NCI-H146 treated with DMSO at 0.1 percent for 48 hours (cell line): ENCODE measurements at regions not wholly inside any gene's neighbourhood (a gene's known extent, or its start where the extent isn't known, plus 50 kb on each side); places are given as distances from the start of the nearest gene placed in this dataset.

Experiments used
- DNase-seq: peaks from one replicate; lab custom pipeline; 2025; ENCODE audit not compliant: unreplicated experiment; lab: John Stamatoyannopoulos, UW

GRCh38 chr4:132818091-132818490, 331.0 kb upstream of the PCDH10 start:
- no peak for DNase-seq

- DNase-seq: no peak
Observed at GRCh38 chr4:132823419-132823818, 325.7 kb upstream of the PCDH10 start.

GRCh38 chr4:132824761-132825160, 324.3 kb upstream of the PCDH10 start:
- no peak for DNase-seq

GRCh38 chr4:132827522-132827921, 321.6 kb upstream of the PCDH10 start:
- no peak for DNase-seq

GRCh38 chr4:132838244-132838643, 310.9 kb upstream of the PCDH10 start:
- no peak for DNase-seq

GRCh38 chr4:132839070-132839469, 310.0 kb upstream of the PCDH10 start:
- DNase-seq: no peak

- DNase-seq: no peak
Observed at GRCh38 chr4:132859929-132860328, 289.2 kb upstream of the PCDH10 start.

- no peak for DNase-seq
Observed at GRCh38 chr4:132860976-132861375, 288.1 kb upstream of the PCDH10 start.

GRCh38 chr4:132863619-132864018, 285.5 kb upstream of the PCDH10 start:
- no peak for DNase-seq

GRCh38 chr4:132865458-132865857, 283.6 kb upstream of the PCDH10 start:
- no peak for DNase-seq

GRCh38 chr4:132865922-132866321, 283.2 kb upstream of the PCDH10 start:
- no peak for DNase-seq

GRCh38 chr4:132866616-132867015, 282.5 kb upstream of the PCDH10 start:
- DNase-seq: no peak

- no peak for DNase-seq
Observed at GRCh38 chr4:132893787-132894186, 255.3 kb upstream of the PCDH10 start.

GRCh38 chr4:132901224-132901623, 247.9 kb upstream of the PCDH10 start:
- DNase-seq: no peak

GRCh38 chr4:132910229-132910748, 238.8 kb upstream of the PCDH10 start:
- DNase-seq: no peak

- DNase-seq: no peak
Observed at GRCh38 chr4:132918096-132918495, 231.0 kb upstream of the PCDH10 start.

GRCh38 chr4:132923516-132923915, 225.6 kb upstream of the PCDH10 start:
- no peak for DNase-seq

GRCh38 chr4:132934911-132935310, 214.2 kb upstream of the PCDH10 start:
- no peak for DNase-seq

- DNase-seq: no peak
Observed at GRCh38 chr4:132955146-132955545, 193.9 kb upstream of the PCDH10 start.

GRCh38 chr4:132956962-132957361, 192.1 kb upstream of the PCDH10 start:
- no peak for DNase-seq

- no peak for DNase-seq
Observed at GRCh38 chr4:132958457-132959263, 190.4 kb upstream of the PCDH10 start.

- DNase-seq: no peak
Observed at GRCh38 chr4:132981611-132982010, 167.5 kb upstream of the PCDH10 start.

GRCh38 chr4:132982151-132982550, 166.9 kb upstream of the PCDH10 start:
- DNase-seq: no peak
